ENCODE measurements at regions not wholly inside any gene's neighbourhood (a gene's known extent, or its start where the extent isn't known, plus 50 kb on each side); places are given as distances from the start of the nearest gene placed in this dataset.

DNA sequence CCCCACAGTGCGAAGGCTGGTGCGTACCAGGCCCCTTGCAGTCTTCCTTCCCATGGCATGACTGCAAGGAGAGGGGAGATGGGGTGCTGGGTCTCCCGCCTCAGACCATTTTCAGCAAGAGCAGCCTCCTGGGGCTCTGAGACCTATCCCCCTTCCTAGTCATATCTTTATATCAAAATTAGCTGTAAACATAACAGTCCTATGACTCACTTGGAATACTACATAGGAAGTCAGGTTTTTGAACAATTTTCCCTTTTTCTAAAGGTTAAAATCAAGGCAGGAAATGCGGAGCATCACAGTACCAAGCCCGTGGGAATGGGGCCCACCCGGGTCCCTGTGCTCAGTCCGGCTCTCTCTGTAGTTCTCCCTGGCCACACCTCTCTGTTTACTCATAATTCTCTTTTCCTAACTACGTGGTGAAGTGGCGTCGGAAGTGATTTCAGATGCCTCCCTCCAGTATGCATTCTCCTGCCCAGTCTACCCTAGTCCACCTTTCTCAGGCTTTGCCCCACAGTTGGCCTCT is 109.8 kb upstream of the TMEM170B start:
- TF ChIP-seq, protein P1, sequence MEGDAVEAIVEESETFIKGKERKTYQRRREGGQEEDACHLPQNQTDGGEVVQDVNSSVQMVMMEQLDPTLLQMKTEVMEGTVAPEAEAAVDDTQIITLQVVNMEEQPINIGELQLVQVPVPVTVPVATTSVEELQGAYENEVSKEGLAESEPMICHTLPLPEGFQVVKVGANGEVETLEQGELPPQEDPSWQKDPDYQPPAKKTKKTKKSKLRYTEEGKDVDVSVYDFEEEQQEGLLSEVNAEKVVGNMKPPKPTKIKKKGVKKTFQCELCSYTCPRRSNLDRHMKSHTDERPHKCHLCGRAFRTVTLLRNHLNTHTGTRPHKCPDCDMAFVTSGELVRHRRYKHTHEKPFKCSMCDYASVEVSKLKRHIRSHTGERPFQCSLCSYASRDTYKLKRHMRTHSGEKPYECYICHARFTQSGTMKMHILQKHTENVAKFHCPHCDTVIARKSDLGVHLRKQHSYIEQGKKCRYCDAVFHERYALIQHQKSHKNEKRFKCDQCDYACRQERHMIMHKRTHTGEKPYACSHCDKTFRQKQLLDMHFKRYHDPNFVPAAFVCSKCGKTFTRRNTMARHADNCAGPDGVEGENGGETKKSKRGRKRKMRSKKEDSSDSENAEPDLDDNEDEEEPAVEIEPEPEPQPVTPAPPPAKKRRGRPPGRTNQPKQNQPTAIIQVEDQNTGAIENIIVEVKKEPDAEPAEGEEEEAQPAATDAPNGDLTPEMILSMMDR (IDR thresholded peaks at IDR 0.05; ENCODE audit: low read length): no peak
- TF ChIP-seq EZH2phosphoT487 (IDR thresholded peaks at IDR 0.05; ENCODE audit: low read length): no peak
